Stimulated activated CD8-positive, alpha-beta memory T cell treated with anti-CD3 and anti-CD28 coated beads, Interleukin-15, amount 100 ng/mL, for 24 hours (primary cell): ENCODE measurements at regions not wholly inside any gene's neighbourhood (a gene's known extent, or its start where the extent isn't known, plus 50 kb on each side); places are given as distances from the start of the nearest gene placed in this dataset.
"Not testable (repeated sequence)": the region's sequence is repeated elsewhere in the genome, so short reads cannot be mapped to it uniquely, and the experiment has no call there.

Source experiments
- DNase-seq: peaks from one replicate; pipeline ENCODE4 v3.0.0-alpha.2; 2020; ENCODE audit warnings: low read depth

GRCh38 chr2:133624551-133624950, 56.3 kb upstream of the NCKAP5 start:
- DNase-seq = no peak

GRCh38 chr2:133627741-133628140, 59.5 kb upstream of the NCKAP5 start:
- no peak for DNase-seq

- no peak for DNase-seq
Observed at GRCh38 chr2:133633309-133633708, 65.0 kb upstream of the NCKAP5 start.

GRCh38 chr2:133633881-133634409, 65.7 kb upstream of the NCKAP5 start:
- DNase-seq = no peak

DNA sequence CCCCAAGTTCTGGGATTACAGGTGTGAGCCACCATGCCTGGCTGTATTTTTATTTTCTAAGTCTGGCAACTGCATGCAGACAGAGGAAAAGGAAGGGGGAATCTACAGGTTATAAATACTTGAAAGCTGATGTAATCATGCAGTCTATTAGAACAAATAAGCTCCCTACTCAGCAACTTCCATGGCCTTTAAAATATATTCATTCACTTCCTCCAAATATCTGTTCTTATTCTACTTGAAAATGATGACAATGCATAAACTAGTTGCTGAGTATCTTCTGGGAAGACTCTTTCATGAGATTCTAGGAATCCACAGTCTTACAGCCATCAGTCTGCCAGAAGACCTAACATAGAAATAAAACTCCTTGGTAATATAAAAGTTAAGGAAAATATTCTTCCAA, 66.9 kb upstream of the NCKAP5 start:
- DNase-seq = no peak

GRCh38 chr2:133636287-133636686, 68.0 kb upstream of the NCKAP5 start:
- no peak for DNase-seq

GRCh38 chr2:133640103-133640502, 71.8 kb upstream of the NCKAP5 start:
- DNase-seq = no peak

DNA sequence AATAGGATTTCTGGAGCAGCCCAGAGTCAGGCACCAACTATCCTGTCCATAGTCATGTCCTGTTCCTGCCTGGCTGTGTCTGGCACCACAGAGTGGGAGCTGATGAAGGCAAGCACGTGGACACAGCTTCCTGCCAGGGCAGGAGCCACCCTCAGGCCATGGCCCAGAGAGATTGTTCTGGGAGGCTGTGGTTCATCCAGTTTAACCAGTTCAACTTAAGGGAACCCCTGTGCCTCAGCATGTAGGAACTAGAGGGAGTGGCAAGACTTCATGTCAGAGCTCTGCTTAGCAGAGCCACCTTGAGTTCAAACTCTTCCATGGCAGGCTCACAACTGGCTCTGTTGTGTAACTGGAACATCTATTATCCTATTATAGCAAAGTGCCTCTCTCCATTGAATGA, 73.2 kb upstream of the NCKAP5 start:
- no peak for DNase-seq

DNA sequence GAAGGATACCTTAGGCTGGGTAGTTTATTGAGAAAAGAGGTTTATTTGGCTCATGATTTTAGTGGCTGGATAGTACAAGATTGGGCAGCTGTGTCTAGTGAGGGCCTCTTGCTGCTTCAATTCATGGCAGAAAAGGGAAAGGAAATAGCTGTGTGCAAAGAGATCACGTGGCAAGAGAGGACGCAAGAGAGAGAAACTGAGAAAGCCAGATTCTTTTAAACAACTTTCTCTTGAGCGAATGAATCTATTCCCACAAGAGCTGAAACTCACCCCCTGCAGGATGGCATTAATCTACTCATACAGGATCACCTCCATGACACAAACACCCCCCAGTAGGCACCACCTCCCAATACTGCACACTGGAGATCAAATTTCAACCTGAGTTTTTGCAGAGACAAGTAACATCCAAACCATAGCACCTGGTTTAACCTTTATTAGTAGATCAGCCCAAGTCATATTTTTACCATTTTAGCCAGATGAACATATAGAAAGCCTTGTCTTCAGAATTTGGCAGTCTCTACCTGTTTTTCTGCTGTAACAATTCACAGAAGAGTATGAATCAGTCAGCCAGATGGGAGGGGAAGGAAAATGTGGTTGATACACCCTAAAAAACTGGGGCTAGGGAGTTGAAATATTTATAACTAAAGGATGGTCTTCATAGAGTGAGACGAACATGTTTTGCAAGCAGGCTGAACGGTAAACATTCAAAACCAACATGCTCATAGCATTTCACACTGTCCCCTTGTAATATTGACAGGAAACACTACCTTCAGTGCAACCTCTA, 73.9 kb upstream of the NCKAP5 start:
- no peak for DNase-seq

DNA sequence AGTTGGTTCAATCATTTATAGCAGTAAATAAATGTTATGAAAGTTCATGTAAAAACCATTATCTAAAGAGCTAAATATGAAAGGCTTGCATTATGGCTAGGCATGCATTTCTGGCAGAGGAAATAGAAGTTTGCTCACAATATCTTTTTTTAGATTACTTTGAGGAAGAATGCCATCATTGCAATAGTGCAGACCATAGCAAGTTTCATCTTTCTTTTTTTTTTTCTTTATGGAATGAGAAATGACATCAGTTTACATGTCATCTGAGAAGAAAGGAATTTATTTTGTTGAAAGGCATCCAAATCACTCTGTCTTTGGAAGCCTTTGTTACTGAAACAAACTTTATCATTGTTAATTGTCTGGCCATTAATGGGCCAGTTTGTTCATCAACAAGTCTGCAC, 74.5 kb upstream of the NCKAP5 start:
- no peak for DNase-seq

GRCh38 chr2:133643863-133644262, 75.6 kb upstream of the NCKAP5 start:
- DNase-seq = no peak

DNA sequence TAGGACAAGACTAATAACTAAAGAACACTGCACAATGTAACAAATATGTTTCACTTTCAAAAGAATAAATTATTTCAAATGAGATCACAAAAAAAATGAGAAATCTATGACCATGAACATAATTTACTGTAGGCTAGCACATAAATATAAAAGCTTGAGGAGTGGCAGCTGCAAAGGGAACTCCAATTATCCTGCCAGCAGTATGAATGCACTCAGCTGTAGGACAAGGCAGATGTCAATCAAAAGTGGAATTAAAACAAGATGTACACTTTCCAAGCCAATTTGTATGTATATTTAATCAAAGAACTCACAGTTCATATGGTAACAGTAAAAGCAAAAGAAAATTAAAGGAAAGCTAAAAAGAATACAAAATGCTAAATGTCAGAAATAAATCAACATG, 76.6 kb upstream of the NCKAP5 start:
- no peak for DNase-seq

DNA sequence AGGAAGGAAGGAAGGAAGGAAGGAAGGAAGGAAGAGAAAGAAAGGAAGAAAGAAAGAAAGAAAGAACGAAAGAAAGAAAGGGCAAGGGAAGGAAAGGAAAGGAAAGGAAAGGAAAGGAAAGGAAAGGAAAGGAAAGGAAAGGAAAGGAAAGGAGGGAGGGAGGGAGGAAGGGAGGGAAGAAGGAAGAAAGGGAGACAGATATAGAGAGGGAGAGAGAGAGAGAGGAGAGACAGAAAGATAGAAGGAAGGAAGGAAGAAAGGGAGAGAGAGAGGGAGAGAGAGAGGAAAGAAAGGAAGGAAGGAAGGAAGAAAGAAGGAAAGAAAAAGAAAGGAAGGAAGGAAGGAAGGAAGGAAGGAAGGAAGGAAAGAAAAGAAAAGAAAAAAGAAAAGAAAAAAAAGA, 79.1 kb upstream of the NCKAP5 start:
- not testable (repeated sequence) for DNase-seq

GRCh38 chr2:133651861-133652260, 83.6 kb upstream of the NCKAP5 start:
- no peak for DNase-seq

DNA sequence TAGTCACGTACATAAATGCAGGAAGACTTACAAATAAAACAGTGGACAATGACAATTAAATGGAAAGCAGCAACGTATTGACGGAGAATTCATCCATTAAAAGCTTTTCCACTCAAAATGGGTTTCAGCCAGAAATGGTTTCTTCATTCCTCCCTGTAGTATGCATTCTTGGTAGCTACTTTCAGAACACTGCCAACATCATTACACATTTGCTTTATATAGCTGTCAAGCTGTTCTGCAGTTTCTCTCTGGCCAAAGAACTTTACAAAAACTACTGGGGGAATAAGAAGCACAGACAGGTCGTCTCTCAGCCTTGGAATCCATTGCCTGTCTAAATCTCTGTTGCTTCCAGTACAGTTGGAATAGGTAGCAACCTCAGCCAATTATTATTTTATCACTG, 84.1 kb upstream of the NCKAP5 start:
- no peak for DNase-seq

- DNase-seq = no peak
Observed at GRCh38 chr2:133653056-133653455, 84.8 kb upstream of the NCKAP5 start.

DNA sequence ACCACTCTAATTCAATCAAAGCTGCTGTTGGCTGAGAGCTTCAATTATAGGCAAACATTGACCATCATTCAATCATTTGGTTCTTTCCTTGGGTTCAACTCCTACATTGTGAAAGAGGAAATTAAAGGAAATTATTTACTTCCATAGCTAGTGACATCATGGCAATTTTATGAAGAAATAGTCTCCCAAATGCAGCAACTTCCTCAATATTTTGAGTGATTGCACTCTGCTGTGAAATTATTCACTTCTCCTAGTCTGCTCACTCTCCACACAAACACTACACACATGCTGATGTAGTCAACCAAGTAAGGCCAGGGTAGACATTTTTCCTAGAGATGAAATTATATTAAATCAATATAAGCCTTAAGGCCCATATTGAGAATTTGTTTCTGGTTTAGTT, 86.7 kb upstream of the NCKAP5 start:
- no peak for DNase-seq

DNA sequence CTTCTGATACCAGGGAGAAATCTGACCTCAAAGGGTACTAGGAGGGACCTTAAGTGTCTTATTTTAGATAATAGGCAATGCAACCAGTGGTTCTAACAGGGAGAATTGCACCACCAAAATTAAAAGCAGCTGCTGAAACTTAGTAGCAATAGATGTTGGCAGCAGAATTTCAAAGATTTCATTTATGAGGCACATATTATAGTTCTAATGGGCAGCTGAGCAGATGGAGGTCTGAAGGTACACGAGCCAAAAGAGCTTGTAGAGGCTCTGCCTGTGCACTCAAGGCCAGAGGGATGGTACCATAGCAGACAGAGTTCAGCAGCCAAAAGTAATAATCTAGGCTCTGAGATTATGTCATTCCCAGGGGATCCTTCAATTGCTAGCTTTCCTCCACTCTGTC, 87.3 kb upstream of the NCKAP5 start:
- no peak for DNase-seq

DNA sequence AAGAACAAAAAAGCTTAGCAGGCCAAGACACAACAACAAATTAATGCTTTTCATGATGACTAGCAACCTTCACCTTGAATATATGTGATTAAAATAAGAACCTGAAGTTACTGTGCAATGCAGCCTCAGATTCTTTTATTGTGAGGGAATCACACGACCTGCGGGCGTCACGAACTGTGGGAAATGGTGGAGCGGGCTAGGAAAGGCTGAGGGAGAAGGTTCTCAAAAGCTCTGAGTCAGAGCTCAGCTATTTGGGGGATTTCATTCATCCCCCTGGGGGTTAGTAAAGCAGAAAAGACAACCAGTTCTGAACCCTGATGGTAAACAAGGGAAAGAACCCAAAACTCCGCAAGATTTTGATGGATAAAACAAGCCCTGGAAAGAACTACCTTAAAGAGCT, 89.3 kb upstream of the NCKAP5 start:
- DNase-seq = no peak

DNA sequence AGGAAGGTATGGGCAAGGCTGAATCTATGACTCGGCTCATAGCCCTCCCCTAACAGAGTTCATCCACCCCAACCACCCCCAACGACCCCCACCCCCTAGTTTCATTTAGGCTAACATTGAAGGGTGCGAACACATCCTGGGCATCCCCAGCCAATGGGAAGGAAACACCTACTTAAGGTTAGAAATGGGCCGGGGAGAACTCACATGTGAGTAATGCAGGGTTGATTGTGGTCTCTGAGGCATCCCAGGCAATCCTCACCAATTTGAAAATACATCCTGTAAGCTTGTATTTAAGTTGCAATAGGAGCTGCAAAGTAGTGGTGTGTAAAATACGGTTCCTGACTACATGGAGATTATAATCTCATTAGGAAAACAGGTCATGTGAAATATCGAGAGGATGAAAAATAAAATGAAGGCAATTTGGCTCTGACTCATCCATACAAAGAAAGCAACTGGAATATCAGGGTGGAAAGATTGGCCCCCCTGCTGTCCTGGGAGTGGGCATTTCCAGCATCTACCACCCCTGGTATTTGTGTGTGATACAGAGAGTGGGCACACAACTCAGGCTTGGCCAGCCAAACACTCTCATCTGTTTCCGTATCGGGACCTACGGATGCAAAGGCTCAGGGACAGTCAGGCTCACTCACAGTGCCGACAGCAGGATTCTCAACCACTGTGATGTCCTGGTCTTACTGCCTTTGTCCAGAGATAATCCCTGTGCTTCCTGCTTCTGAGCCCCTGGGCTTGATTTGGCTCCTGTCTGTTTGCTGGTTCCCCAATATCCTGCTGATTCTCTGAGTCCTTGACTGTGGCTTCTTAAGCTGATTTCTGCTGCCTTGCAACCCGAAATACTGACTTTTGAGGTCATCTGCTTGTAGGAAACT, 90.0 kb upstream of the NCKAP5 start:
- DNase-seq = no peak

DNA sequence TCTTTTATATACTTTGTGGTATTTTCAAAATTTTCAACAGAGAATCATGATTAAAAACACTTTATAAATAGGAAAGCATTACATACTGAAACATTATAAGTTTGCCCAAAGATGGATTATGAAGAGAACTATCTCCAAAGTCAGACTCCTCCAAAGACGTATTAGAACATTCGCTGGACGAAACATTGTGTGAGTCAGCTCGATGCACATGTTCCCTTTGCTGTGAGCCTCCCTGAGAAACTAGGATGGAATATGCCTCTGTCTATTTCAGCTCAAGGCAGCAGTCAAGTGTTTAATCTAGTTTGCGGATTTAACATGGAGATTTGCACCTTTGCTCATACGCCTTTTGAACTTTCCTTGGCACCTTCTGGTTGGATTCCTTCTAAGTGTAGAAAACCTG, 92.2 kb upstream of the NCKAP5 start:
- no peak for DNase-seq

- no peak for DNase-seq
Observed at GRCh38 chr2:133661392-133661791, 93.1 kb upstream of the NCKAP5 start.

GRCh38 chr2:133666621-133667020, 98.4 kb upstream of the NCKAP5 start:
- DNase-seq = no peak
